Muscle of leg (tissue), 3 donors: ENCODE measurements at regions not wholly inside any gene's neighbourhood (a gene's known extent, or its start where the extent isn't known, plus 50 kb on each side); places are given as distances from the start of the nearest gene placed in this dataset.
A peak's percentile ranks its signal among the peaks of the same experiment; 100 is the strongest.

Experiments used
- DNase-seq: peaks from one replicate; pipeline ENCODE4 v3.0.0; 2013
- H3K27ac ChIP-seq: one replicate; pipeline ENCODE4 v1.5.1; 2013; ENCODE audit warnings: mild to moderate bottlenecking, low read length, control low read depth
- H3K27me3 ChIP-seq: one replicate; pipeline ENCODE4 v1.6.1; 2013; ENCODE audit warnings: low read length; ENCODE audit not compliant: control insufficient read depth, insufficient read depth
- H3K36me3 ChIP-seq: one replicate; pipeline ENCODE4 v1.6.1; 2013; ENCODE audit warnings: low read length; ENCODE audit not compliant: control insufficient read depth, insufficient read depth
- H3K4me1 ChIP-seq: one replicate; pipeline ENCODE4 v1.6.1; 2013; ENCODE audit warnings: low read length; ENCODE audit not compliant: control insufficient read depth, insufficient read depth
- H3K4me3 ChIP-seq: one replicate; pipeline ENCODE4 v1.5.1; 2013; ENCODE audit warnings: low read length, control low read depth
- H3K9me3 ChIP-seq: replicated peaks from 2 replicates; pipeline ENCODE4 v1.6.1; 2013; ENCODE audit warnings: low read depth, low read length; ENCODE audit not compliant: control insufficient read depth
- WGBS: methylation state at CpG from one replicate; pipeline ENCODE4 v1.1.5; 2013; ENCODE audit warnings: missing lambda C conversion rate; ENCODE audit not compliant: insufficient coverage; 5-methylcytosine and 5-hydroxymethylcytosine counted together

GRCh38 chr21:28247454-28248020 is 745.1 kb downstream of the LTN1 start:
- H3K4me1 ChIP-seq = no peaks in the 10 kb centered on the region
- no peaks in the 10 kb centered on the region for H3K9me3 ChIP-seq
- H3K27me3 ChIP-seq = no peaks in the 10 kb centered on the region
- no peak for DNase-seq
- no peak overlapping the region for H3K27ac ChIP-seq
- no peak overlapping the region for H3K4me3 ChIP-seq
- WGBS = no CpG with 5 or more reads among the region's 4 CpGs
- H3K36me3 ChIP-seq = no peaks in the 10 kb centered on the region

GRCh38 chr21:28240586-28240985 is 752.1 kb downstream of the LTN1 start:
- H3K36me3 ChIP-seq = no peaks in the 10 kb centered on the region
- WGBS = no CpG with 5 or more reads among the region's 2 CpGs
- no peaks in the 10 kb centered on the region for H3K9me3 ChIP-seq
- no peak overlapping the region for H3K27ac ChIP-seq
- H3K4me3 ChIP-seq = no peak overlapping the region
- no peaks in the 10 kb centered on the region for H3K4me1 ChIP-seq
- H3K27me3 ChIP-seq = no peaks in the 10 kb centered on the region
- no peak for DNase-seq

- no CpG with 5 or more reads among the region's 2 CpGs for WGBS
- H3K27me3 ChIP-seq = no peaks in the 10 kb centered on the region
- H3K36me3 ChIP-seq = no peaks in the 10 kb centered on the region
- H3K4me1 ChIP-seq = no peaks in the 10 kb centered on the region
- H3K27ac ChIP-seq = no peak overlapping the region
- peak; percentile 67 for DNase-seq
- H3K9me3 ChIP-seq = no peaks in the 10 kb centered on the region
- no peak overlapping the region for H3K4me3 ChIP-seq
These were observed 753.3 kb downstream of the LTN1 start for GRCh38 chr21:28239340-28239739.

- H3K4me1 ChIP-seq = no peaks in the 10 kb centered on the region
- no peaks in the 10 kb centered on the region for H3K9me3 ChIP-seq
- no peaks in the 10 kb centered on the region for H3K36me3 ChIP-seq
- no peaks in the 10 kb centered on the region for H3K27me3 ChIP-seq
- no peak overlapping the region for H3K4me3 ChIP-seq
- peak; percentile 65 for DNase-seq
- no peak overlapping the region for H3K27ac ChIP-seq
- no CpG with 5 or more reads among the region's 2 CpGs for WGBS
These were observed 755.0 kb downstream of the LTN1 start for GRCh38 chr21:28237661-28238060.

GRCh38 chr21:28235169-28235895 is 757.3 kb downstream of the LTN1 start:
- Histone ChIP-seq H3K27me3 (no peaks in the 10 kb centered on the region), H3K27ac (no peak overlapping the region)

GRCh38 chr21:28234326-28234725 is 758.4 kb downstream of the LTN1 start:
- no peaks in the 10 kb centered on the region for H3K27me3 ChIP-seq
- no peak overlapping the region for H3K27ac ChIP-seq
- 90% methylated on average over 5 of the region's 5 CpGs for WGBS
- no peak overlapping the region for H3K4me3 ChIP-seq
- H3K36me3 ChIP-seq = no peaks in the 10 kb centered on the region
- no peaks in the 10 kb centered on the region for H3K9me3 ChIP-seq
- no peaks in the 10 kb centered on the region for H3K4me1 ChIP-seq
- no peak for DNase-seq

More at GRCh38 chr21:28235169-28235895, 757.3 kb downstream of the LTN1 start:
- WGBS = no CpG with 5 or more reads among the region's 3 CpGs
- H3K9me3 ChIP-seq = no peaks in the 10 kb centered on the region
- H3K36me3 ChIP-seq = no peaks in the 10 kb centered on the region
- no peak overlapping the region for H3K4me3 ChIP-seq
- no peaks in the 10 kb centered on the region for H3K4me1 ChIP-seq
- DNase-seq = peak; percentile 41

GRCh38 chr21:28233536-28234220 is 759.0 kb downstream of the LTN1 start:
- no peak overlapping the region for H3K4me3 ChIP-seq
- no peaks in the 10 kb centered on the region for H3K9me3 ChIP-seq
- H3K27me3 ChIP-seq = no peaks in the 10 kb centered on the region
- H3K27ac ChIP-seq = no peak overlapping the region
- DNase-seq = no peak
- no peaks in the 10 kb centered on the region for H3K4me1 ChIP-seq
- no peaks in the 10 kb centered on the region for H3K36me3 ChIP-seq
- 94% methylated on average over 6 of the region's 9 CpGs for WGBS

- H3K27ac ChIP-seq = no peak overlapping the region
- H3K9me3 ChIP-seq = no peaks in the 10 kb centered on the region
- no peaks in the 10 kb centered on the region for H3K27me3 ChIP-seq
- no peaks in the 10 kb centered on the region for H3K36me3 ChIP-seq
- WGBS = no CpG with 5 or more reads among the region's 1 CpG
- no peak for DNase-seq
- no peaks in the 10 kb centered on the region for H3K4me1 ChIP-seq
- no peak overlapping the region for H3K4me3 ChIP-seq
These were observed 762.1 kb downstream of the LTN1 start for GRCh38 chr21:28230559-28230958.

GRCh38 chr21:28229814-28230213 is 762.9 kb downstream of the LTN1 start:
- no CpG with 5 or more reads among the region's 4 CpGs for WGBS
- no peak for DNase-seq
- no peaks in the 10 kb centered on the region for H3K36me3 ChIP-seq

GRCh38 chr21:28228636-28228995 is 764.1 kb downstream of the LTN1 start:
- DNase-seq = no peak
- H3K4me3 ChIP-seq = no peak overlapping the region
- H3K4me1 ChIP-seq = no peaks in the 10 kb centered on the region
- H3K36me3 ChIP-seq = no peaks in the 10 kb centered on the region
- WGBS = no CpG with 5 or more reads among the region's 2 CpGs
- no peaks in the 10 kb centered on the region for H3K27me3 ChIP-seq
- no peak overlapping the region for H3K27ac ChIP-seq
- H3K9me3 ChIP-seq = no peaks in the 10 kb centered on the region

More at GRCh38 chr21:28229814-28230213, 762.9 kb downstream of the LTN1 start:
- Histone ChIP-seq H3K4me3 (no peak overlapping the region), H3K27me3 (no peaks in the 10 kb centered on the region), H3K9me3 (no peaks in the 10 kb centered on the region), H3K27ac (no peak overlapping the region), H3K4me1 (no peaks in the 10 kb centered on the region)
